ENCODE measurements at regions not wholly inside any gene's neighbourhood (a gene's known extent, or its start where the extent isn't known, plus 50 kb on each side); places are given as distances from the start of the nearest gene placed in this dataset.

DNA sequence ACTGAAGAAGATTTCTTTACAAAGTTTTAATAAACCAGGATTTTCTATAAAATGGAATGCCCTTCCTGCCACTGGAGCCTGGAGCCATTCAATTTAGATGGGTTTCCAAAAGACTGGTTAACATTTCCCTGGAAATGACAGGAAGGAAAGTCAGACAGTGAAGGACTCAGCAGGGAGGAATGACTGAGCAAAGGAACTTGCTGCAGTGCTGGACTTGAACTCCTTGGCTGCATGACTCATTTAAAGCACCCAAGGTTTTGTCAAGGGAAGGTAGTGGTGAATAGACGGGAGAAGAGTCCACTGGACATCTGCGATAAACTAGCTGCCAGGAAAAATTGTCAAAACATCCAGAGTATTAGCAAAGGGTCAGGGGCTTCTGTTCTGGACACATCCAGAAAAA is 163.8 kb upstream of the SLC28A3 start:
- DNase-seq (ENCODE audit: low read depth), result peak; percentile 78
- peak; percentile 43 for FAIRE-seq
- H3K4me3 ChIP-seq (ENCODE audit: low read depth, low read length), result no peak overlapping the region
- no peaks in the 10 kb centered on the region for H3K27me3 ChIP-seq (ENCODE audit: control insufficient read depth, insufficient read depth, low read length)
- no peak for TF ChIP-seq CTCF (IDR thresholded peaks at IDR 0.05; ENCODE audit: insufficient read depth, low read length, severe bottlenecking)
- no peaks in the 10 kb centered on the region for H3K36me3 ChIP-seq (ENCODE audit: control insufficient read depth, insufficient read depth, low read length)

DNA sequence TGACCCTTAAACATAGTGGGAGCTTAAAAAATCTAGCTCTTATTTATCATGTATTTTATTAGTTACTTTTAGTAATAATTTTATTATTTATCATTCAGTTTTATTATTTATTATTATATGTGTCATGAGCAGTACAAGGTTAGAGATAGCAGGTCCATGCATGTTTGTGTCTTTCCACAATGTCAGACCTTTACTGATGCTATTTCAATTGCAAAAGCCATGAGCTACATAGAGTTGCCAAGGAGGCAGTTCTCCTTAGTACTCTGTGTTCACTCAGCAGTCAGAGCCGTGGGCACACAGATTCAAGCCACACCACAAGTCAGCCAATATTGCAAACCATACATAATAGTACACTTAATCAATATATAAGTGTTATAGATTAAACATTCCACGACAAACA is 157.9 kb upstream of the NTRK2 start:
- DNase-seq (ENCODE audit: low read depth) (peak; percentile 73), FAIRE-seq (no peak)
- no peak for TF ChIP-seq CTCF (IDR thresholded peaks at IDR 0.05; ENCODE audit: insufficient read depth, low read length, severe bottlenecking)
- H3K36me3 ChIP-seq (ENCODE audit: control insufficient read depth, insufficient read depth, low read length), result no peaks in the 10 kb centered on the region
- H3K4me3 ChIP-seq (ENCODE audit: low read depth, low read length), result no peak overlapping the region
- no peaks in the 10 kb centered on the region for H3K27me3 ChIP-seq (ENCODE audit: control insufficient read depth, insufficient read depth, low read length)

DNA sequence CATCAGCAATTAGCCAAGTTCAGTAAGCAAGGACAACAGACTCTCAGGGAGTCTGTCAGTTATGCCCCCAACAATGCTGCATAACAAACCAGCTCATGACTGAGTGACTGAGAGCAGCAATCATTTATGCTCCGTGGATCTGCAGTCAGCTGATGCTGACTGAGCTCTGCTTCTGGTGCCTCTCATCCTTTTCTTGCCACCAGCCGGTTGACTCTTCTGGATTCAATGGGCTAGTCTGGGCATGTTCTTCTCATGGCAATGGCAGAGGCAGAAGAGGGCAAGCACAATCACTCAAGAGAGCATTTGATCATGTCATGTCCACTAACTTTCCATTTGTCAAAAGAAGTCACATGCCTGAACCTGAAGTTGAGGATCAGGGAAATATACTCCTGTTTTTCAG is 157.0 kb upstream of the NTRK2 start:
- FAIRE-seq (no peak), DNase-seq (ENCODE audit: low read depth) (peak; percentile 89)
- TF ChIP-seq CTCF (IDR thresholded peaks at IDR 0.05; ENCODE audit: insufficient read depth, low read length, severe bottlenecking), result no peak
- Histone ChIP-seq H3K27me3 (ENCODE audit: control insufficient read depth, insufficient read depth, low read length) (no peaks in the 10 kb centered on the region), H3K4me3 (ENCODE audit: low read depth, low read length) (no peak overlapping the region), H3K36me3 (ENCODE audit: control insufficient read depth, insufficient read depth, low read length) (no peaks in the 10 kb centered on the region)

DNA sequence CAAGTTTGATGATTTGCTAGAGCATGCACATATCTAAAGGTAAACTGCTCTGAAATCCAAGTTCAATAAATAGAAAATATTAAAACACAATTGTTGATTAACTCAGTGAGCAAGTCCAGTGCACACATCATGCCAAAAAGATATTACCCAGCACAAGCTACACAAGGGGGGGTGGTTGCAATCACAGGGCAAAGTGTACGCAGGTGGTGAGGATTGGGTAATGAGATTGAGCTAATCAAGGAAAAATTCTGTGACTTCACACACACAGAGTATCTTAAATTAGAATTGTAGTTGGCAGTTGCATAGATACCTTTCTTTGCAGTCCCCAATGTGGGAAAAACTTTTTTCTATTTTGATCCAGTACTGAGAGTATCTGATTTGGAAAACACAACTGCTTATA is 156.1 kb upstream of the NTRK2 start:
- TF ChIP-seq CTCF (IDR thresholded peaks at IDR 0.05; ENCODE audit: insufficient read depth, low read length, severe bottlenecking), result no peak
- Histone ChIP-seq H3K36me3 (ENCODE audit: control insufficient read depth, insufficient read depth, low read length) (no peaks in the 10 kb centered on the region), H3K27me3 (ENCODE audit: control insufficient read depth, insufficient read depth, low read length) (no peaks in the 10 kb centered on the region), H3K4me3 (ENCODE audit: low read depth, low read length) (no peak overlapping the region)
- FAIRE-seq, result no peak
- DNase-seq (ENCODE audit: low read depth), result peak; percentile 91

DNA sequence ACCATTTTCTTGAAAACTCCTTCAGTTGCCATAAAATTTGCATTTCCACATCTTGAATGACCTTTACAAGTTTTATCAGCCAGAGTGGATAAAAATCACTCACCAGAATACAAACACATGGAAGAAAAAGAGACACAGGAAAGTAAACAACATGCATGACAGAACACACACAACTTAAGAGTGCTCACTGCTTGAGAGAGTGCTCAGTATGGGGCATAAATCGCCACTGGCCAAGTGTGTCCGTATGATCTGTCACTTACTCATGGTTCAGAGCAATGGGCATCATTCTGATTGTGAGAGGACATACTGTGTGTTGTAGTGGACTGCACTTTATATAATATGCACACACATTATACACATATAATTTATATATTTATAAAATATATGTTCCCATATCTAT is 155.6 kb upstream of the NTRK2 start:
- H3K36me3 ChIP-seq (ENCODE audit: control insufficient read depth, insufficient read depth, low read length), result no peaks in the 10 kb centered on the region
- FAIRE-seq, result no peak
- H3K27me3 ChIP-seq (ENCODE audit: control insufficient read depth, insufficient read depth, low read length), result no peaks in the 10 kb centered on the region
- TF ChIP-seq CTCF (IDR thresholded peaks at IDR 0.05; ENCODE audit: insufficient read depth, low read length, severe bottlenecking), result no peak
- H3K4me3 ChIP-seq (ENCODE audit: low read depth, low read length), result no peak overlapping the region
- peak; percentile 55 for DNase-seq (ENCODE audit: low read depth)

GRCh38 chr9:84514421-84514820 is 155.1 kb upstream of the NTRK2 start:
- DNase-seq (ENCODE audit: low read depth) (no peak), FAIRE-seq (no peak)
- TF ChIP-seq CTCF (IDR thresholded peaks at IDR 0.05; ENCODE audit: insufficient read depth, low read length, severe bottlenecking), result no peak
- Histone ChIP-seq H3K4me3 (ENCODE audit: low read depth, low read length) (no peak overlapping the region), H3K36me3 (ENCODE audit: control insufficient read depth, insufficient read depth, low read length) (no peaks in the 10 kb centered on the region), H3K27me3 (ENCODE audit: control insufficient read depth, insufficient read depth, low read length) (no peaks in the 10 kb centered on the region)

All from bronchial epithelial cell (primary cell).